ENCODE measurements at regions not wholly inside any gene's neighbourhood (a gene's known extent, or its start where the extent isn't known, plus 50 kb on each side); places are given as distances from the start of the nearest gene placed in this dataset.

DNA sequence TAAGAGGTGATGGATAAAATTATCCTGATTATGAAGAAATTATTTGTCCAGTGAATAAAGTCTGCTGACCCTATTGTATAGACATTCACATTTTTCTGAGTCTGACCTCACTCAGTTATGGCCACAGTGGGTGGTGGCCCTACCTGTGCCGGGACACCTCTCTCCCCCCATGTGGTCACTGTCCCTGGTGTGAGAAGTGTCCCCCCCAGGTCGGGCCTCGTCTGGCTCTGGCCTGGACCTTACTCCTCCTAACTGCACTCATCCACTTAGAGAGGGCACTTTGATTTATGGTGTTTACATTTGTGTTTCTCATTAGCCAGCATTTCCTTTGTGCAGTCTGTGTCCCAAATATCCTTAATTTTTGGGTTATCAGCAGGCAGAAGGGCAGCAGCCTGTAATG lies 59.6 kb upstream of the ZNF32 start:
- ChIA-PET POLR2A (ENCODE audit: unreplicated experiment) (no interaction called here), CTCF (no interaction called here)
- Histone ChIP-seq H3K9me2 (ENCODE audit: insufficient read depth) (no peaks in the 10 kb centered on the region), H3K27me3 (ENCODE audit: insufficient read depth, low read depth) (peaks cover 84% of the 10 kb centered on the region), H4K20me1 (ENCODE audit: insufficient read depth) (no peaks in the 10 kb centered on the region), H3K4me2 (no peak overlapping the region), H3K79me2 (ENCODE audit: low read depth) (no peaks in the 10 kb centered on the region), H3K4me3 (no peak overlapping the region), H3F3A (ENCODE audit: insufficient read depth, low read depth) (no peaks in the 10 kb centered on the region), H2AFZ (no peak overlapping the region), H3K4me1 (replicated peaks; ENCODE audit: insufficient read depth) (no peaks in the 10 kb centered on the region), H3K9me3 (ENCODE audit: insufficient read depth, low read depth) (no peaks in the 10 kb centered on the region), H3K36me3 (ENCODE audit: low read depth) (no peaks in the 10 kb centered on the region), H3K27ac (no peak overlapping the region)
- TF ChIP-seq, protein P1, sequence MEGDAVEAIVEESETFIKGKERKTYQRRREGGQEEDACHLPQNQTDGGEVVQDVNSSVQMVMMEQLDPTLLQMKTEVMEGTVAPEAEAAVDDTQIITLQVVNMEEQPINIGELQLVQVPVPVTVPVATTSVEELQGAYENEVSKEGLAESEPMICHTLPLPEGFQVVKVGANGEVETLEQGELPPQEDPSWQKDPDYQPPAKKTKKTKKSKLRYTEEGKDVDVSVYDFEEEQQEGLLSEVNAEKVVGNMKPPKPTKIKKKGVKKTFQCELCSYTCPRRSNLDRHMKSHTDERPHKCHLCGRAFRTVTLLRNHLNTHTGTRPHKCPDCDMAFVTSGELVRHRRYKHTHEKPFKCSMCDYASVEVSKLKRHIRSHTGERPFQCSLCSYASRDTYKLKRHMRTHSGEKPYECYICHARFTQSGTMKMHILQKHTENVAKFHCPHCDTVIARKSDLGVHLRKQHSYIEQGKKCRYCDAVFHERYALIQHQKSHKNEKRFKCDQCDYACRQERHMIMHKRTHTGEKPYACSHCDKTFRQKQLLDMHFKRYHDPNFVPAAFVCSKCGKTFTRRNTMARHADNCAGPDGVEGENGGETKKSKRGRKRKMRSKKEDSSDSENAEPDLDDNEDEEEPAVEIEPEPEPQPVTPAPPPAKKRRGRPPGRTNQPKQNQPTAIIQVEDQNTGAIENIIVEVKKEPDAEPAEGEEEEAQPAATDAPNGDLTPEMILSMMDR (conservative IDR thresholded peaks at IDR 0.05) = no peak
- intact Hi-C loops (cut with micrococcal nuclease; ENCODE audit: unreplicated experiment) = no loop called here
- no peak for DNase-seq
- no TSS peak for BruUV-seq (replicated peaks)

DNA sequence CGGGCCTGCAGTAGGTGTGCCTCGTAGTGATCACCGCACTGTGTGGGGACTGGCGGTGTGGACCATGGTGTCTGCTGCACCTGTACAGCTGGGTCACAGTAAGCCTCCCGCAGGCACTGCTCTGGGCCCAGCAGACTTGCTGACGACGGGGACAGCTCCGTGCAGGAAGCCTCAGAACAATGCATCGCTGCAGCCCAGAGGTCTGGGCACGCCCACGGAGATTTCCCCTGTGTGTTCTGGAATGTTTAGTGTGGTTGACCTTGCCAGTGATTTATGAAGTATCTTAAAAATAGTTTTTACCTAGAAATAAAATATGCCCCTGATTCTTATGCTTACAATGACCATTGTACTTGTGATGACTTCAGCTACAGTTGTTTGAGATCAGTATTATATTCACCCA lies 59.1 kb upstream of the ZNF32 start:
- DNase-seq = no peak
- intact Hi-C loops (cut with micrococcal nuclease; ENCODE audit: unreplicated experiment) = no loop called here
- Histone ChIP-seq H3K4me2 (no peak overlapping the region), H3K4me1 (replicated peaks; ENCODE audit: insufficient read depth) (no peaks in the 10 kb centered on the region), H4K20me1 (ENCODE audit: insufficient read depth) (no peaks in the 10 kb centered on the region), H3K9me3 (ENCODE audit: insufficient read depth, low read depth) (no peaks in the 10 kb centered on the region), H2AFZ (no peak overlapping the region), H3K36me3 (ENCODE audit: low read depth) (no peaks in the 10 kb centered on the region), H3F3A (ENCODE audit: insufficient read depth, low read depth) (no peaks in the 10 kb centered on the region), H3K27ac (no peak overlapping the region), H3K4me3 (no peak overlapping the region), H3K9me2 (ENCODE audit: insufficient read depth) (no peaks in the 10 kb centered on the region), H3K27me3 (ENCODE audit: insufficient read depth, low read depth) (peaks cover 84% of the 10 kb centered on the region), H3K79me2 (ENCODE audit: low read depth) (no peaks in the 10 kb centered on the region)
- CTCF ChIA-PET = no interaction called here
- no TSS peak for BruUV-seq (replicated peaks)
- POLR2A ChIA-PET (ENCODE audit: unreplicated experiment) = no interaction called here
- TF ChIP-seq, protein P1 (conservative IDR thresholded peaks at IDR 0.05) = no peak
- no peak for TF ChIP-seq EZH2 (IDR thresholded peaks at IDR 0.05; ENCODE audit: low read depth)

DNA sequence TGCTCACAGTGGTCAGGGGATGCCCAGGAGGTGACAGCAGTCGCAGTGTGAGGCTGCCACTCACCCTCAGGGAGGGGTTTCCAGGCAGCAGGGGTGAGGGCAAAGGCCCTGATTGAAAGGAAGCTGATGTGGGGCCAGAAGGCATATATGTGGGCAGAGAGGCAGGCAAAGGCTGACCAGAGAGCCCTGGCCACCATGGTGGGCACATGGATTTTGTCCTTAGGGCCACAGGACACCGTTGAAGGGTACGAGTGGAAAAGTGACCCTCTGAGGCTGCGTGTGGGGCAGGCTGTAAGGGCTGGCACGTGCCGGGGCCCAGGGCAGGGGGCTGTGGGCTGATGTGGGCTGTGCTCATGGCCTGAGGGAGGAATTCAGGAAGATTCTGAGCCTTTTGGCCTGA lies 57.5 kb upstream of the ZNF32 start:
- intact Hi-C loops (cut with micrococcal nuclease; ENCODE audit: unreplicated experiment) = no loop called here

More for the DNA sequence above, 57.5 kb upstream of the ZNF32 start:
- ChIA-PET POLR2A (ENCODE audit: unreplicated experiment) (no interaction called here), CTCF (no interaction called here)
- Histone ChIP-seq H3K4me1 (replicated peaks; ENCODE audit: insufficient read depth) (no peaks in the 10 kb centered on the region), H4K20me1 (ENCODE audit: insufficient read depth) (no peaks in the 10 kb centered on the region), H3K4me3 (no peak overlapping the region), H3K27ac (no peak overlapping the region), H3K27me3 (ENCODE audit: insufficient read depth, low read depth) (peaks cover 82% of the 10 kb centered on the region), H3F3A (ENCODE audit: insufficient read depth, low read depth) (no peaks in the 10 kb centered on the region), H3K36me3 (ENCODE audit: low read depth) (no peaks in the 10 kb centered on the region), H3K9me3 (ENCODE audit: insufficient read depth, low read depth) (no peaks in the 10 kb centered on the region), H2AFZ (no peak overlapping the region), H3K4me2 (no peak overlapping the region), H3K79me2 (ENCODE audit: low read depth) (no peaks in the 10 kb centered on the region), H3K9me2 (ENCODE audit: insufficient read depth) (no peaks in the 10 kb centered on the region)
- TF ChIP-seq, protein P1 (conservative IDR thresholded peaks at IDR 0.05) = no peak
- no peak for TF ChIP-seq EZH2 (IDR thresholded peaks at IDR 0.05; ENCODE audit: low read depth)
- no TSS peak for BruUV-seq (replicated peaks)
- DNase-seq = no peak

All from PC-9 (cell line).